ENCODE measurements at regions not wholly inside any gene's neighbourhood (a gene's known extent, or its start where the extent isn't known, plus 50 kb on each side); places are given as distances from the start of the nearest gene placed in this dataset.

- ATAC-seq (ENCODE audit: insufficient read depth, low read depth): no peak
- Histone ChIP-seq H3K4me1 (ENCODE audit: insufficient read depth, low read length) (no peaks in the 10 kb centered on the region), H3K9ac (ENCODE audit: low read depth, low read length) (no peak overlapping the region), H3K4me2 (ENCODE audit: insufficient read depth, low read length) (no peak overlapping the region), H3K79me2 (ENCODE audit: insufficient read depth, low read length) (no peaks in the 10 kb centered on the region), H3K27me3 (ENCODE audit: insufficient read depth, low read length, poor library complexity) (no peaks in the 10 kb centered on the region), H3K36me3 (ENCODE audit: insufficient read depth, low read length) (no peaks in the 10 kb centered on the region), H3K27ac (ENCODE audit: low read length) (no peak overlapping the region), H3K4me3 (ENCODE audit: low read depth in 1 of 2, low read length in 2 of 2) (no peak overlapping the region), H3K9me3 (ENCODE audit: insufficient read depth, low read length, severe bottlenecking) (no peaks in the 10 kb centered on the region), H4K20me1 (ENCODE audit: insufficient read depth, low read length) (no peaks in the 10 kb centered on the region), H2AFZ (ENCODE audit: low read depth, low read length) (no peak overlapping the region)
- DNase-seq: no peak
- TF ChIP-seq CTCF (IDR thresholded peaks at IDR 0.05; ENCODE audit: borderline replicate concordance, extremely low read depth, low read length, poor library complexity, severe bottlenecking): no peak
- no peak for TF ChIP-seq EZH2 (IDR thresholded peaks at IDR 0.05; ENCODE audit: borderline replicate concordance, low read depth, low read length, severe bottlenecking)
Measured at GRCh38 chrY:15162211-15162610, 637.9 kb downstream of the NLGN4Y start.

GRCh38 chrY:15179890-15180289 is 655.6 kb downstream of the NLGN4Y start:
- H3K27me3 ChIP-seq (ENCODE audit: insufficient read depth, low read length, poor library complexity): no peaks in the 10 kb centered on the region
- no peaks in the 10 kb centered on the region for H3K9me3 ChIP-seq (ENCODE audit: insufficient read depth, low read length, severe bottlenecking)
- no peak overlapping the region for H2AFZ ChIP-seq (ENCODE audit: low read depth, low read length)
- no peak overlapping the region for H3K4me3 ChIP-seq (ENCODE audit: low read depth in 1 of 2, low read length in 2 of 2)
- no peaks in the 10 kb centered on the region for H3K36me3 ChIP-seq (ENCODE audit: insufficient read depth, low read length)
- TF ChIP-seq EZH2 (IDR thresholded peaks at IDR 0.05; ENCODE audit: borderline replicate concordance, low read depth, low read length, severe bottlenecking) (no peak), CTCF (IDR thresholded peaks at IDR 0.05; ENCODE audit: borderline replicate concordance, extremely low read depth, low read length, poor library complexity, severe bottlenecking) (no peak)
- no peaks in the 10 kb centered on the region for H3K4me1 ChIP-seq (ENCODE audit: insufficient read depth, low read length)
- DNase-seq (no peak), ATAC-seq (ENCODE audit: insufficient read depth, low read depth) (no peak)
- no peaks in the 10 kb centered on the region for H4K20me1 ChIP-seq (ENCODE audit: insufficient read depth, low read length)
- H3K79me2 ChIP-seq (ENCODE audit: insufficient read depth, low read length): no peaks in the 10 kb centered on the region
- no peak overlapping the region for H3K4me2 ChIP-seq (ENCODE audit: insufficient read depth, low read length)
- H3K27ac ChIP-seq (ENCODE audit: low read length): no peak overlapping the region
- no peak overlapping the region for H3K9ac ChIP-seq (ENCODE audit: low read depth, low read length)

GRCh38 chrY:15229056-15229455 is 704.7 kb downstream of the NLGN4Y start:
- no peaks in the 10 kb centered on the region for H4K20me1 ChIP-seq (ENCODE audit: insufficient read depth, low read length)
- H3K36me3 ChIP-seq (ENCODE audit: insufficient read depth, low read length): no peaks in the 10 kb centered on the region
- TF ChIP-seq CTCF (IDR thresholded peaks at IDR 0.05; ENCODE audit: borderline replicate concordance, extremely low read depth, low read length, poor library complexity, severe bottlenecking) (peak; percentile 24), EZH2 (IDR thresholded peaks at IDR 0.05; ENCODE audit: borderline replicate concordance, low read depth, low read length, severe bottlenecking) (no peak)
- no peak overlapping the region for H3K4me3 ChIP-seq (ENCODE audit: low read depth in 1 of 2, low read length in 2 of 2)
- no peak for DNase-seq
- no peaks in the 10 kb centered on the region for H3K27me3 ChIP-seq (ENCODE audit: insufficient read depth, low read length, poor library complexity)
- H3K9ac ChIP-seq (ENCODE audit: low read depth, low read length): no peak overlapping the region
- no peak overlapping the region for H3K4me2 ChIP-seq (ENCODE audit: insufficient read depth, low read length)
- no peak for ATAC-seq (ENCODE audit: insufficient read depth, low read depth)
- H2AFZ ChIP-seq (ENCODE audit: low read depth, low read length): no peak overlapping the region
- H3K4me1 ChIP-seq (ENCODE audit: insufficient read depth, low read length): no peaks in the 10 kb centered on the region
- H3K27ac ChIP-seq (ENCODE audit: low read length): no peak overlapping the region
- H3K9me3 ChIP-seq (ENCODE audit: insufficient read depth, low read length, severe bottlenecking): no peaks in the 10 kb centered on the region
- H3K79me2 ChIP-seq (ENCODE audit: insufficient read depth, low read length): no peaks in the 10 kb centered on the region

DNA sequence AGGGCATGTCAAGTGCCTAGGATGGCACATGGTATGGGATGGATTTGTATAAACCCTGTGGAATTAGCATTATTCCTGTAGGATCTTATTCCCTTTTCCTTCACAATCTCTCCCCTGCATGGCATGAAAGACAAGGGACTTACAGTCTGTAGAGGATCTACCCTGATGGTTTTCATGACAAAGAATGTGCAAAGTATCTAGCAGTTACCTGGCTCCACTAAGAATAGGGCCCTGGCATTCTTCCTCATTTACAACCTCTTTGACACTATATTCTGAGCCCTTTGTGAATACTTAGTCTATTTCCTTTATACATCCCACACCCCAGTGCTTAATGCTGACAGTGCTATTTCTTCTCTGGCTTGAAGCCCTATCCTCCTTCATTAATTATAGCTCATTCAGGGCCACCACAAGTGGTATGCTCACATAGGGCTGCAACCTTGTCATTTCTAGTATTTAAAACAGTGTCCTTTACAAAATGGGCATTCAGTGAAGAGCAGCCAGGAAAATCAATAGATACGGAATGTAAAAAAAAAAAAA is 715.3 kb downstream of the NLGN4Y start:
- Histone ChIP-seq H4K20me1 (ENCODE audit: insufficient read depth, low read length) (no peaks in the 10 kb centered on the region), H3K27me3 (ENCODE audit: insufficient read depth, low read length, poor library complexity) (no peaks in the 10 kb centered on the region), H3K79me2 (ENCODE audit: insufficient read depth, low read length) (no peaks in the 10 kb centered on the region), H3K4me2 (ENCODE audit: insufficient read depth, low read length) (no peak overlapping the region), H3K9me3 (ENCODE audit: insufficient read depth, low read length, severe bottlenecking) (no peaks in the 10 kb centered on the region), H2AFZ (ENCODE audit: low read depth, low read length) (no peak overlapping the region), H3K4me1 (ENCODE audit: insufficient read depth, low read length) (no peaks in the 10 kb centered on the region), H3K4me3 (ENCODE audit: low read depth in 1 of 2, low read length in 2 of 2) (no peak overlapping the region), H3K36me3 (ENCODE audit: insufficient read depth, low read length) (no peaks in the 10 kb centered on the region), H3K27ac (ENCODE audit: low read length) (no peak overlapping the region), H3K9ac (ENCODE audit: low read depth, low read length) (no peak overlapping the region)
- DNase-seq (no peak), ATAC-seq (ENCODE audit: insufficient read depth, low read depth) (no peak)
- no peak for TF ChIP-seq EZH2 (IDR thresholded peaks at IDR 0.05; ENCODE audit: borderline replicate concordance, low read depth, low read length, severe bottlenecking)
- TF ChIP-seq CTCF (IDR thresholded peaks at IDR 0.05; ENCODE audit: borderline replicate concordance, extremely low read depth, low read length, poor library complexity, severe bottlenecking): no peak
